ENCODE measurements at regions not wholly inside any gene's neighbourhood (a gene's known extent, or its start where the extent isn't known, plus 50 kb on each side); places are given as distances from the start of the nearest gene placed in this dataset.

DNA sequence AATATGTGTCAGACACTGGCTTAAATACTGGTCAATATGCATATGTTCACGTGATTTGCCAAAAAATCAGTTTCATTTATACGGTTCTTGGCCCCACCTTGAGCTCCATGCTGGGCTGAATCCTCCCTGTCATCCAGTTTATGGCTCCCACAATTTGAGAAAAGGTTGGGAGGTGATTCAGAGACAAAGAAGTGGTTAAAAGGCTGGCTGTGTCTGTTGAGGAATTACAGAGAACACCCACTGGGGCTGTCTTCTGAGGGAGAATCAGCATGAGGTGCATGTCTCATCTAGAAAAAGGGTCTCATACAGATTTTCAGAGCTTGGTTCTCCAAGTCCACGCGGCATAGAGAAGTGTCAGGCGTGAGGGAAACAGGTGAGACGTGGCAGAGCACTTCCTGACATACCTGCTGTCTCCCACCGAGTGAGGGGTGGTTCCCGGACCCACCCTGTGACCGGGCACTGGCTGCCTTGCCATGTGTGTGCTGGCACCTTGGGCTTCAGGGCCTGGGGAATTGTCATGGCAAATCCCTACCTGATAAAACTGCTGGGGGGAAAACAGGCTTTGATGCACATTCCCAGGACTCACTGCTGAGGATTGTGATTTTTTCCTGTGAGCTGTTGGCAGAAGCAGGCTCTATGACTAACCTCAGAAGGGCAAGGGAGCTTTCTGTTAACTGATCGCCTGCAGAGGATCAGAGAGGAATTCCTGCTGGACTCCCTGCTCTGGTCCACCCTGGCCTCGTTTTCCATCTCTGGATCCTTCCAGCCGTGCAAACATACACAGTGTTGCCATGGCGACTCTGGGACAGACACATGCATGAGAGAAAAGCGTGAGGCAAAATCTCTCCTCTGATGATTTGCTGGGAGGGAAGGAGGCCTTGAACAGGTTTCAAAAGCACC is 223.6 kb downstream of the ADAMTS15 start:
- H3K9ac ChIP-seq (ENCODE audit: low read length), result no peak overlapping the region
- H3K36me3 ChIP-seq (replicated peaks in 1 of 2; ENCODE audit: control extremely low read depth in 1 of 2, control insufficient read depth in 1 of 2, extremely low read depth in 1 of 2, insufficient read depth in 2 of 2, low read length in 1 of 2), result no peaks in the 10 kb centered on the region
- intact Hi-C loops (cut with micrococcal nuclease), result no loop called here
- H3K27me3 ChIP-seq (replicated peaks in 1 of 4; ENCODE audit: control extremely low read depth in 1 of 4, control insufficient read depth in 3 of 4, insufficient read depth in 4 of 4, low read length in 3 of 4), result no peaks in the 10 kb centered on the region
- Mint-ChIP-seq H3K4me1 (no peaks in the 10 kb centered on the region), H3K27me3 (peaks cover 14% of the 10 kb centered on the region), H3K27ac (no peak overlapping the region), H3K4me3 (no peak overlapping the region), H3K9me3 (ENCODE audit: insufficient read depth) (no peaks in the 10 kb centered on the region)
- POLR2A ChIA-PET, result no interaction called here
- no peak overlapping the region for H3K4me3 ChIP-seq (ENCODE audit: control extremely low read depth in 1 of 5, extremely low read depth in 1 of 5, insufficient read depth in 1 of 5, low read depth in 2 of 5, low read length in 4 of 5)
- 85% methylated on average over 14 of the region's 14 CpGs for WGBS (ENCODE audit: insufficient coverage)
- H3K4me2 ChIP-seq (replicated peaks; ENCODE audit: low read depth, low read length, poor library complexity, severe bottlenecking), result no peak overlapping the region
- CTCF ChIA-PET, result interaction anchor here (0.6 kb wide), 1 partner anchor 749 kb away, joined by 3 read pairs; no protein-coding TSS in a partner anchor
- TF ChIP-seq, protein P1, sequence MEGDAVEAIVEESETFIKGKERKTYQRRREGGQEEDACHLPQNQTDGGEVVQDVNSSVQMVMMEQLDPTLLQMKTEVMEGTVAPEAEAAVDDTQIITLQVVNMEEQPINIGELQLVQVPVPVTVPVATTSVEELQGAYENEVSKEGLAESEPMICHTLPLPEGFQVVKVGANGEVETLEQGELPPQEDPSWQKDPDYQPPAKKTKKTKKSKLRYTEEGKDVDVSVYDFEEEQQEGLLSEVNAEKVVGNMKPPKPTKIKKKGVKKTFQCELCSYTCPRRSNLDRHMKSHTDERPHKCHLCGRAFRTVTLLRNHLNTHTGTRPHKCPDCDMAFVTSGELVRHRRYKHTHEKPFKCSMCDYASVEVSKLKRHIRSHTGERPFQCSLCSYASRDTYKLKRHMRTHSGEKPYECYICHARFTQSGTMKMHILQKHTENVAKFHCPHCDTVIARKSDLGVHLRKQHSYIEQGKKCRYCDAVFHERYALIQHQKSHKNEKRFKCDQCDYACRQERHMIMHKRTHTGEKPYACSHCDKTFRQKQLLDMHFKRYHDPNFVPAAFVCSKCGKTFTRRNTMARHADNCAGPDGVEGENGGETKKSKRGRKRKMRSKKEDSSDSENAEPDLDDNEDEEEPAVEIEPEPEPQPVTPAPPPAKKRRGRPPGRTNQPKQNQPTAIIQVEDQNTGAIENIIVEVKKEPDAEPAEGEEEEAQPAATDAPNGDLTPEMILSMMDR (IDR thresholded peaks at IDR 0.05), result no peak
- no peak for TF ChIP-seq EZH2 (IDR thresholded peaks at IDR 0.05; ENCODE audit: borderline replicate concordance, insufficient read depth, low read depth, low read length, poor library complexity, severe bottlenecking)
- peaks cover 0 to 3% (median 0%) of the 10 kb centered on the region in 3 donors for H3K9me3 ChIP-seq (ENCODE audit: control extremely low read depth in 1 of 3, control insufficient read depth in 2 of 3, insufficient read depth in 1 of 3, low read length in 2 of 3)
- H4K20me1 ChIP-seq (ENCODE audit: control insufficient read depth, insufficient read depth, low read length, poor library complexity, severe bottlenecking), result no peaks in the 10 kb centered on the region
- H3K79me2 ChIP-seq (ENCODE audit: control insufficient read depth, insufficient read depth, low read length), result no peaks in the 10 kb centered on the region
- DNase-seq (no peak), ATAC-seq (ENCODE audit: low read depth) (no peak)
- H2AFZ ChIP-seq (ENCODE audit: insufficient read depth, low read depth, low read length, poor library complexity, severe bottlenecking), result no peak overlapping the region
- no peaks in the 10 kb centered on the region for H3K4me1 ChIP-seq (ENCODE audit: control insufficient read depth in 2 of 2, insufficient read depth in 2 of 2, low read length in 2 of 2)
- no peak overlapping the region for H3K27ac ChIP-seq (ENCODE audit: low read length in 2 of 2)

DNA sequence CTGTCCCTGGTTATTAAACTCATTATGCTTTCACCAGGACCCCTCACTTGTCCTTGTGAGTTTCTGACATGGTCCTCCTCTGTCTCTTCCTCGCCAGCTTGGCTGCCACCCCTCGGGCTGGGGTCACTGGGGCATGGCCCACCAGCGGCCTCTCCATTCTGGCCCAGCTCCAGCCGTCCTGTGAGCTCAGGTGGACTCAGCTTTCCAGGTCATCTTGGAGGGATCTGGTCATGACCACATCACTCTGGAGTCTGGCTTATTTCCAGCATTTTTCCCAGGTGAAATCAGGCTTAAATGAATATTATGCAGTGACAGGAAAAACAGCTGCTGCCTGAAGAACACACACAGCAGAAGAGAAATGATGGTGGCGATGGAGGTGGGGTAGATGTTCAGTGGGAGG is 224.5 kb downstream of the ADAMTS15 start:
- no peak for DNase-seq
- Histone ChIP-seq H2AFZ (ENCODE audit: insufficient read depth, low read depth, low read length, poor library complexity, severe bottlenecking) (no peak overlapping the region), H3K4me3 (ENCODE audit: control extremely low read depth in 1 of 5, extremely low read depth in 1 of 5, insufficient read depth in 1 of 5, low read depth in 2 of 5, low read length in 4 of 5) (no peak overlapping the region), H3K79me2 (ENCODE audit: control insufficient read depth, insufficient read depth, low read length) (no peaks in the 10 kb centered on the region), H4K20me1 (ENCODE audit: control insufficient read depth, insufficient read depth, low read length, poor library complexity, severe bottlenecking) (no peaks in the 10 kb centered on the region), H3K27me3 (replicated peaks in 1 of 4; ENCODE audit: control extremely low read depth in 1 of 4, control insufficient read depth in 3 of 4, insufficient read depth in 4 of 4, low read length in 3 of 4) (no peaks in the 10 kb centered on the region), H3K4me1 (ENCODE audit: control insufficient read depth in 2 of 2, insufficient read depth in 2 of 2, low read length in 2 of 2) (no peaks in the 10 kb centered on the region), H3K9me3 (ENCODE audit: control extremely low read depth in 1 of 3, control insufficient read depth in 2 of 3, insufficient read depth in 1 of 3, low read length in 2 of 3) (peaks cover 0 to 7% (median 0%) of the 10 kb centered on the region in 3 donors), H3K36me3 (replicated peaks in 1 of 2; ENCODE audit: control extremely low read depth in 1 of 2, control insufficient read depth in 1 of 2, extremely low read depth in 1 of 2, insufficient read depth in 2 of 2, low read length in 1 of 2) (no peaks in the 10 kb centered on the region), H3K9ac (ENCODE audit: low read length) (no peak overlapping the region), H3K4me2 (replicated peaks; ENCODE audit: low read depth, low read length, poor library complexity, severe bottlenecking) (no peak overlapping the region), H3K27ac (ENCODE audit: low read length in 2 of 2) (no peak overlapping the region)
- no peak overlapping the region for H3K27ac Mint-ChIP-seq
- 73% methylated on average over 5 of the region's 5 CpGs for WGBS (ENCODE audit: insufficient coverage)
- TF ChIP-seq EZH2 (IDR thresholded peaks at IDR 0.05; ENCODE audit: borderline replicate concordance, insufficient read depth, low read depth, low read length, poor library complexity, severe bottlenecking), result no peak
- TF ChIP-seq, protein P1 (IDR thresholded peaks at IDR 0.05), result no peak
- POLR2A ChIA-PET, result no interaction called here
- no peak for ATAC-seq (ENCODE audit: low read depth)
- intact Hi-C loops (cut with micrococcal nuclease), result no loop called here
- no peaks in the 10 kb centered on the region for H3K4me1 Mint-ChIP-seq
- CTCF ChIA-PET, result interaction anchor here (0.6 kb wide), 1 partner anchor 750 kb away, joined by 3 read pairs; no protein-coding TSS in a partner anchor
- H3K4me3 Mint-ChIP-seq, result no peak overlapping the region
- H3K9me3 Mint-ChIP-seq (ENCODE audit: insufficient read depth), result no peaks in the 10 kb centered on the region
- peaks cover 11% of the 10 kb centered on the region for H3K27me3 Mint-ChIP-seq

All from B cell (primary cell).